K562 (cell line): ENCODE measurements at regions not wholly inside any gene's neighbourhood (a gene's known extent, or its start where the extent isn't known, plus 50 kb on each side); places are given as distances from the start of the nearest gene placed in this dataset.

Experiments
- ATAC-seq: fragments of 200-7000 bp; cut with Tn5 transposase; 3 replicates; pipeline ENCODE4 v1.9.1; 2020; ENCODE audit warnings: moderate library complexity
- BruUV-seq: library from RNA; stranded (reverse); fragments of 400-500 nt; replicated peaks from 2 replicates; lab custom pipeline; 2021; lab: Mats Ljungman, UMichigan
- CTCF ChIA-PET: fragments of 300-600 bp; formaldehyde crosslinking; extraction: SDS; loops from one replicate; lab custom pipeline; 2021; ENCODE audit warnings: low intra/inter-chr PET ratio; lab: Yijun Ruan, JAX
- POLR2A ChIA-PET: fragments of 300-600, 350-650 bp; sonication (Branson Sonifier 250); formaldehyde crosslinking; extraction: SDS; loops from one replicate; lab custom pipeline; 2021; ENCODE audit warnings: antibody characterized with exemption, inconsistent platforms; lab: Yijun Ruan, JAX
- DNase-seq, 4 experiments: peaks; one replicate each; pipeline versions ENCODE4 v3.0.0 to v3.0.0-alpha.2; 2011 to 2018; ENCODE audit warnings: low spot score in 3 of 4, mixed read lengths in 3 of 4; ENCODE audit errors: extremely low read depth in 1 of 4
- FAIRE-seq: peaks from 2 replicates; lab custom pipeline; 2011; peaks lifted over from hg19 to GRCh38; lab: Jason Lieb, UNC
- H2AFZ ChIP-seq: 2 replicates; pipeline ENCODE4 v1.6.0; 2011; ENCODE audit warnings: low read depth, low read length, control low read depth, inconsistent platforms
- H3K27ac ChIP-seq: fragments of 200-600 bp; 3 replicates; pipeline ENCODE4 v1.8.0; 2011; ENCODE audit warnings: low read depth, mild to moderate bottlenecking, control low read depth, inconsistent platforms, low read length, moderate library complexity, mixed read lengths; ENCODE audit errors: extremely low read depth
- H3K27me3 ChIP-seq, 2 experiments: fragments of 300-600 bp in 1 of 2; 2 replicates in 1 of 2; 3 replicates in 1 of 2; pipeline versions ENCODE4 v1.6.0 to v1.8.0; 2011; ENCODE audit warnings: inconsistent platforms in 2 of 2, low read length in 2 of 2, mild to moderate bottlenecking in 1 of 2, mixed read lengths in 1 of 2, moderate library complexity in 1 of 2; ENCODE audit not compliant: control insufficient read depth in 2 of 2, insufficient read depth in 2 of 2
- H3K36me3 ChIP-seq: fragments of 300-600 bp; 3 replicates; pipeline ENCODE4 v1.8.0; 2011; ENCODE audit warnings: mild to moderate bottlenecking, low read length, inconsistent platforms; ENCODE audit not compliant: control insufficient read depth, insufficient read depth
- H3K4me1 ChIP-seq, 2 experiments: fragments of 200-600 bp in 1 of 2; replicated peaks in 1 of 2; 2 replicates in 1 of 2; 3 replicates in 1 of 2; pipeline versions ENCODE4 v1.5.1 to v1.8.0; 2011; ENCODE audit warnings: inconsistent platforms in 2 of 2, low read length in 2 of 2, mild to moderate bottlenecking in 1 of 2, mixed read lengths in 1 of 2, moderate library complexity in 1 of 2; ENCODE audit not compliant: control insufficient read depth in 2 of 2, insufficient read depth in 2 of 2
- H3K4me2 ChIP-seq: 2 replicates; pipeline ENCODE4 v1.6.1; 2011; ENCODE audit warnings: low read length, control low read depth, inconsistent platforms, mixed read lengths; ENCODE audit not compliant: insufficient read depth
- H3K4me3 ChIP-seq: fragments of 200-600 bp; sonication (generic), shearing (Covaris generic); 2 replicates; pipeline ENCODE4 v1.5.1; 2016; ENCODE audit warnings: control low read depth, inconsistent platforms
- H3K79me2 ChIP-seq: fragments of 200-600 bp; 3 replicates; pipeline ENCODE4 v1.8.0; 2011; ENCODE audit warnings: low read length, inconsistent platforms; ENCODE audit not compliant: control insufficient read depth, insufficient read depth
- H3K9ac ChIP-seq, 2 experiments: 2 replicates each; pipeline versions ENCODE4 v1.6.0 to v1.6.1; 2011; ENCODE audit warnings: low read depth in 2 of 2, low read length in 2 of 2, control low read depth in 1 of 2, inconsistent platforms in 1 of 2, mild to moderate bottlenecking in 1 of 2, mixed read lengths in 1 of 2; ENCODE audit not compliant: insufficient read depth in 1 of 2
- H3K9me1 ChIP-seq: one replicate; pipeline ENCODE4 v1.6.0; 2011; ENCODE audit warnings: inconsistent platforms, mild to moderate bottlenecking, low read length, moderate library complexity; ENCODE audit not compliant: control insufficient read depth, insufficient read depth
- H3K9me3 ChIP-seq: replicated peaks from 2 replicates; pipeline ENCODE4 v1.5.1; 2011; ENCODE audit warnings: low read depth, low read length, inconsistent platforms; ENCODE audit not compliant: control insufficient read depth, insufficient read depth
- H4K20me1 ChIP-seq: replicated peaks from 2 replicates; pipeline ENCODE4 v1.6.1; 2011; ENCODE audit warnings: low read length, inconsistent platforms, mixed read lengths; ENCODE audit not compliant: control insufficient read depth, insufficient read depth
- CBX8 ChIP-seq: fragments of 200-600 bp; sonication (generic); IDR thresholded peaks from 2 replicates; pipeline ENCODE4 v1.6.1; 2012; ENCODE audit warnings: borderline replicate concordance, mixed run types, low read depth, mild to moderate bottlenecking, moderate library complexity, mixed read lengths, low read length, control low read depth, inconsistent platforms; ENCODE audit not compliant: poor library complexity, severe bottlenecking; ENCODE audit errors: extremely low read depth
- COPS2 ChIP-seq: fragments of 450-650 bp; conservative IDR thresholded peaks from 2 replicates; pipeline ENCODE4 v1.6.1; 2016; ENCODE audit warnings: mild to moderate bottlenecking, moderate library complexity
- E2F5 ChIP-seq: sonication (generic); formaldehyde crosslinking; IDR thresholded peaks from 2 replicates; pipeline ENCODE4 v1.8.0; 2022; ENCODE audit warnings: mild to moderate bottlenecking, missing genetic modification reagents
- HDAC8 ChIP-seq: fragments of 450-650 bp; IDR thresholded peaks from 2 replicates; pipeline ENCODE4 v1.6.1; 2016; ENCODE audit warnings: mild to moderate bottlenecking, missing genetic modification characterization, moderate library complexity, missing compliant biosample characterization
- HNRNPH1 ChIP-seq: fragments of 200-400 bp; formaldehyde crosslinking; optimal IDR thresholded peaks from 2 replicates; pipeline ENCODE3; 2017; ENCODE audit warnings: low read depth, mild to moderate bottlenecking, low read length, moderate library complexity
- HNRNPUL1 ChIP-seq: fragments of 200-400 bp; formaldehyde crosslinking; IDR thresholded peaks from 2 replicates; pipeline ENCODE4 v1.6.1; 2017; ENCODE audit warnings: low read length
- ID3 ChIP-seq, 2 experiments: fragments of 250-450 bp in 1 of 2; fragments of 450-650 bp in 1 of 2; sonication (Bioruptor Pico) in 1 of 2; IDR thresholded peaks; 2 replicates each; pipeline versions ENCODE4 v1.6.1 to v1.8.0; 2016 to 2021; ENCODE audit warnings: mild to moderate bottlenecking in 2 of 2, moderate library complexity in 2 of 2, missing compliant biosample characterization in 1 of 2, missing genetic modification characterization in 1 of 2
- IFI16 ChIP-seq: fragments of 250-450 bp; sonication (Bioruptor Pico); IDR thresholded peaks from 2 replicates; pipeline ENCODE4 v2.1.2; 2022; ENCODE audit warnings: mild to moderate bottlenecking, inconsistent platforms
- MEF2D ChIP-seq: conservative IDR thresholded peaks from 2 replicates; pipeline ENCODE4 v1.6.1; 2016; ENCODE audit warnings: low read depth, missing genetic modification characterization, missing compliant biosample characterization
- PHB ChIP-seq: fragments of 250-450 bp; sonication (Bioruptor Pico); IDR thresholded peaks from 2 replicates; pipeline ENCODE4 v1.5.0; 2021
- RBM14 ChIP-seq: fragments of 200-400 bp; formaldehyde crosslinking; IDR thresholded peaks from 2 replicates; pipeline ENCODE4 v1.6.1; 2018; ENCODE audit warnings: low read depth, mild to moderate bottlenecking, low read length, moderate library complexity, borderline replicate concordance; ENCODE audit not compliant: insufficient read depth
- RFX5 ChIP-seq: IDR thresholded peaks from 2 replicates; pipeline ENCODE4 v1.6.1; 2011; ENCODE audit warnings: low read depth, mild to moderate bottlenecking, improper control_type of control experiment, low read length
- SMARCA4 ChIP-seq: fragments of 450-650 bp; IDR thresholded peaks from 2 replicates; pipeline ENCODE4 v1.6.1; 2016
- YBX1 ChIP-seq: fragments of 450-650 bp; IDR thresholded peaks from 2 replicates; pipeline ENCODE4 v1.7.1; 2016; ENCODE audit warnings: mild to moderate bottlenecking
- ZBTB8A ChIP-seq: fragments of 450-650 bp; IDR thresholded peaks from 2 replicates; pipeline ENCODE4 v1.6.1; 2018; ENCODE audit warnings: mild to moderate bottlenecking, moderate library complexity; ENCODE audit not compliant: partially characterized antibody
- ZNF644 ChIP-seq: fragments of 200-800 bp; sonication (Bioruptor generic); IDR thresholded peaks from 2 replicates; pipeline ENCODE4 v1.6.1; 2016; ENCODE audit warnings: low read depth, missing genetic modification characterization, missing compliant biosample characterization
- WGBS: fragments of 100-300 bp; shearing (Covaris generic); methylation state at CpG from one replicate; pipeline ENCODE4 v1.1.6; 2016; ENCODE audit warnings: low coverage, mixed read lengths; ENCODE audit not compliant: insufficient coverage; ENCODE audit errors: missing lambda C conversion rate; 5-methylcytosine and 5-hydroxymethylcytosine counted together
- in situ Hi-C: fragments of 300-500 bp; cut with MboI; formaldehyde crosslinking; loops from 4 replicates; pipeline ENCODE4 v1.15.0; 2018; ENCODE audit warnings: inconsistent platforms, mixed read lengths
- intact Hi-C: fragments of 100-400 bp; cut with micrococcal nuclease; formaldehyde crosslinking; loops from 2 replicates; pipeline ENCODE4 v1.14.2; 2022

- Histone ChIP-seq H3K4me2 (no peak overlapping the region), H3K9me3 (no peaks in the 10 kb centered on the region), H3K36me3 (no peaks in the 10 kb centered on the region), H3K9me1 (no peaks in the 10 kb centered on the region), H3K4me1 (no peaks in the 10 kb centered on the region), H3K27ac (no peak overlapping the region), H3K4me3 (no peak overlapping the region), H3K27me3 (no peaks in the 10 kb centered on the region), H3K79me2 (no peaks in the 10 kb centered on the region), H2AFZ (no peak overlapping the region), H4K20me1 (no peaks in the 10 kb centered on the region), H3K9ac (no peak overlapping the region)
- intact Hi-C loops, result no loop called here
- no peak for ATAC-seq
- no peak for DNase-seq
- ChIA-PET POLR2A (interaction anchor here (0.7 kb wide), 1 partner anchor 49 kb away, joined by 3 read pairs; no protein-coding TSS in a partner anchor), CTCF (no interaction called here)
- WGBS, result 0% methylated on average over 5 of the region's 5 CpGs
- FAIRE-seq, result no peak
- TF ChIP-seq ZBTB8A (no peak), YBX1 (no peak), RBM14 (no peak), E2F5 (no peak), CBX8 (no peak), RFX5 (no peak), PHB (no peak), ZNF644 (no peak), HNRNPH1 (no peak), ID3 (CRISPR knock-in tag; IDR thresholded peaks at IDR 0.05) (no peak), ID3 (tag; IDR thresholded peaks at IDR 0.05) (no peak), IFI16 (CRISPR knock-in tag) (no peak), MEF2D (tag) (no peak), COPS2 (no peak), HDAC8 (tag) (no peak), SMARCA4 (no peak), HNRNPUL1 (no peak)
- BruUV-seq, result no TSS peak
- in situ Hi-C loops, result no loop called here
These were observed 393.5 kb upstream of the ADGRL2 start for GRCh38 chr1:81407000-81407821.
